ENCODE measurements at regions not wholly inside any gene's neighbourhood (a gene's known extent, or its start where the extent isn't known, plus 50 kb on each side); places are given as distances from the start of the nearest gene placed in this dataset.
"Not testable (repeated sequence)": the region's sequence is repeated elsewhere in the genome, so short reads cannot be mapped to it uniquely, and the experiment has no call there.

- H3K27me3 Mint-ChIP-seq (ENCODE audit: low read depth), result no peaks in the 10 kb centered on the region
- DNase-seq (no peak), ATAC-seq (replicated peaks in 1 of 2) (no peak)
- peak overlapping the region; percentile 81 for H3K27ac Mint-ChIP-seq
- no peaks in the 10 kb centered on the region for H3K9me3 Mint-ChIP-seq
- H3K4me1 Mint-ChIP-seq (ENCODE audit: low read depth), result no peaks in the 10 kb centered on the region
- no peak overlapping the region for H3K4me3 Mint-ChIP-seq
- no peaks in the 10 kb centered on the region for H3K36me3 Mint-ChIP-seq (ENCODE audit: insufficient read depth in 2 of 2)
Measured at GRCh38 chr5:178063277-178063676, 50.1 kb upstream of the N4BP3 start.

GRCh38 chr5:178058321-178059012 lies 54.9 kb upstream of the N4BP3 start:
- Mint-ChIP-seq H3K4me1 (ENCODE audit: low read depth) (no peaks in the 10 kb centered on the region), H3K27me3 (ENCODE audit: low read depth) (no peaks in the 10 kb centered on the region), H3K4me3 (no peak overlapping the region), H3K27ac (no peak overlapping the region), H3K36me3 (ENCODE audit: insufficient read depth in 2 of 2) (no peaks in the 10 kb centered on the region), H3K9me3 (no peaks in the 10 kb centered on the region)
- ATAC-seq (replicated peaks in 1 of 2) (no peak), DNase-seq (no peak)

GRCh38 chr5:178057839-178058238 lies 55.5 kb upstream of the N4BP3 start:
- H3K9me3 Mint-ChIP-seq, result no peaks in the 10 kb centered on the region
- no peak overlapping the region for H3K27ac Mint-ChIP-seq
- ATAC-seq (replicated peaks in 1 of 2), result no peak
- H3K4me1 Mint-ChIP-seq (ENCODE audit: low read depth), result no peaks in the 10 kb centered on the region
- no peaks in the 10 kb centered on the region for H3K36me3 Mint-ChIP-seq (ENCODE audit: insufficient read depth in 2 of 2)
- H3K27me3 Mint-ChIP-seq (ENCODE audit: low read depth), result no peaks in the 10 kb centered on the region
- DNase-seq, result no peak
- H3K4me3 Mint-ChIP-seq, result no peak overlapping the region

GRCh38 chr5:178056935-178057334 lies 56.4 kb upstream of the N4BP3 start:
- Mint-ChIP-seq H3K27me3 (ENCODE audit: low read depth) (no peaks in the 10 kb centered on the region), H3K9me3 (no peaks in the 10 kb centered on the region), H3K4me1 (ENCODE audit: low read depth) (no peaks in the 10 kb centered on the region), H3K27ac (no peak overlapping the region), H3K36me3 (ENCODE audit: insufficient read depth in 2 of 2) (no peaks in the 10 kb centered on the region), H3K4me3 (no peak overlapping the region)
- ATAC-seq (replicated peaks in 1 of 2), result no peak
- no peak for DNase-seq

- not testable (repeated sequence) for H3K27ac Mint-ChIP-seq; ATAC-seq (replicated peaks in 1 of 2); H3K9me3 Mint-ChIP-seq; H3K36me3 Mint-ChIP-seq (ENCODE audit: insufficient read depth in 2 of 2); DNase-seq; H3K4me3 Mint-ChIP-seq; H3K27me3 Mint-ChIP-seq (ENCODE audit: low read depth); H3K4me1 Mint-ChIP-seq (ENCODE audit: low read depth)
Measured at GRCh38 chr5:178055536-178055935, 57.8 kb upstream of the N4BP3 start.

DNA sequence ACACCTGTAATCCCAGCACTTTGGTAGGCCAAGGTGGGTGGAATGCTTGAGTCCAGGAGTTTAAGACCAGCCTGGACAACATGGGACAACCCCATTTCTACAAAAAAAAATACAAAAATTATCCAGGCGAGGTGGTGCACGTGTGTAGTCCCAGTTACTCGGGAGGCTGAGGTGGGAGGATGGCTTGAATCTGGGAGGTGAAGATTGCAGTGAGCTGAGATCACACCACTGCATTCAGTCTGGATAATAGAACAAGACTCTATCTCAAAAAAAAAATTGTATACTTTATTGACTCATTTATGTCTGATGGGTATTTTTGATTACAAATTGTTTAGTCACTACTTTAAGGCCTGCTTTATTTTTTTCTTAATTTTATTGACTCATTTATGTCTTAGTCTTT lies 56.0 kb upstream of the PROP1 start:
- not testable (repeated sequence) for ATAC-seq (replicated peaks in 1 of 2); H3K27ac Mint-ChIP-seq; DNase-seq; H3K36me3 Mint-ChIP-seq (ENCODE audit: insufficient read depth in 2 of 2); H3K27me3 Mint-ChIP-seq (ENCODE audit: low read depth); H3K4me1 Mint-ChIP-seq (ENCODE audit: low read depth); H3K9me3 Mint-ChIP-seq; H3K4me3 Mint-ChIP-seq

GRCh38 chr5:178050873-178051272 lies 54.8 kb upstream of the PROP1 start:
- H3K4me3 Mint-ChIP-seq; ATAC-seq (replicated peaks in 1 of 2); DNase-seq; H3K27me3 Mint-ChIP-seq (ENCODE audit: low read depth); H3K36me3 Mint-ChIP-seq (ENCODE audit: insufficient read depth in 2 of 2); H3K27ac Mint-ChIP-seq; H3K4me1 Mint-ChIP-seq (ENCODE audit: low read depth); H3K9me3 Mint-ChIP-seq: not testable (repeated sequence)

DNA sequence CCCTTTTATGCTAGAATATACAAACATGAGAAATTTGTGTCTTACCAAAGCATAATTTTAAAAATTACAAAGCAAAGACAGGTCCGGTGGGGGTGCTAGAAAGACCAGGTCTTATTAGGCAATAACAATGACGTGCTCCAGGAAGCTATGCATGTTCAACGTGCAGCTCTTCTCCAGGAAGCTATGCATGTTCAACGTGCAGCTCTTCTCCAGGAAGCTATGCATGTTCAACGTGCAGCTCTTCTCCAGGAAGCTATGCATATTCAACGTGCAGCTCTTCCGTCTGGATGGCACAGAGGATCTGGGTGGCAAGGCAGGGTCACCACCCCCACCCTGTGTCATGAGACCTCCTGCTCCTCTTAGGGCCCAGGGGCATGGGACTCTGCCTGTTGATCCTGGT lies 51.9 kb upstream of the PROP1 start:
- not testable (repeated sequence) for H3K9me3 Mint-ChIP-seq; H3K4me1 Mint-ChIP-seq (ENCODE audit: low read depth); H3K36me3 Mint-ChIP-seq (ENCODE audit: insufficient read depth in 2 of 2); H3K4me3 Mint-ChIP-seq; DNase-seq; H3K27me3 Mint-ChIP-seq (ENCODE audit: low read depth); H3K27ac Mint-ChIP-seq; ATAC-seq (replicated peaks in 1 of 2)

DNA sequence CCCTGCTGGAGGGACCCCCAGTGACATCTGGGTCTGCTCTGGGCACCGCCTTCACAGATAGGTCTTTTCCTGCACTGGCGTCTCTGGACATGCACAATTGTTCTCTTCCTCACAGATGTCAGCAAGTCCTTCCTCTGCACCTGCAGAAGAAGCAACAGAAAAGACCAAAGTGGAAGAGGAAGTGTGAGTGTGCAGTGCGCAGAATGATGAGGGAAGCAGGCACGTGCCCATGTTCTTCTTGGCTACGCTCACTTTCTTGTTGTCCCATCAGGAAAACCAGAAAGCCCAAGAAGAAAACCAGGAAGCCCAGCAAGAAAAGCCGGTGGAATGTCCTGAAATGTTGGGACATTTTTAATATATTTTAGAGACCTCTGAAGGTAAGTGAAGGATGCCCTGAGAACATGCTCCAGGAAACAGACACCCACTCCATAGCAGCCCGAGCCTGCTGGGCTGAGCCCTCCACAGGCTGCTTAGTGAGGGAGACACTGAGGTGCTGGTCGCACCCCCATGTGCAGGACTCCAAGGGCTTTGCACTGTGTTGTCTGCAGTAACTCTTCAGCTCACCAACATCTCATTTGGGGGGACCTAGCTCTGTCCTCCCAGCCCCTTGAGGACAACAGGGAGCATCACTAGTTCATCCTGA lies 50.8 kb upstream of the PROP1 start:
- H3K27me3 Mint-ChIP-seq (ENCODE audit: low read depth); H3K27ac Mint-ChIP-seq; H3K4me3 Mint-ChIP-seq; H3K36me3 Mint-ChIP-seq (ENCODE audit: insufficient read depth in 2 of 2); DNase-seq; H3K9me3 Mint-ChIP-seq; ATAC-seq (replicated peaks in 1 of 2); H3K4me1 Mint-ChIP-seq (ENCODE audit: low read depth): not testable (repeated sequence)

DNA sequence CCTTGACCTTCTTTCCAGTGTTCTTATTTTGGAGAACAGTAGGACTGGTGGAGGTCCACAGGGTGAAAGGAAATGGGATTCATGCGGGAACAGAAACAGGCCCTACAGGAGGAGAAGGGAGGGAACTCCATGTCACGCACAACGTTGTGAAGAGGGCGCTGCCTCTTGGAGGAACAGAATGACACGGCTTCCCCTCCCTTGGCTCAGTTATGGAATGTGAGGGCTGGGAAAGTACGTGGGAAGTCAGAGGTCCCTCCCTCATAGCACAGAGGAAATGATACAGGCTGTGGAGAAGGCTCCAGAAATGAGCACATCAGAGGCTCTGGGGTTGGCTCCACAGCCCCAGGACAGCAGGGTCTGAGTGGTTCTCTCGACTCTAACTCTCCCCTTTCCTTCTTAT lies 49.9 kb upstream of the PROP1 start:
- H3K9me3 Mint-ChIP-seq; DNase-seq; H3K4me3 Mint-ChIP-seq; H3K4me1 Mint-ChIP-seq (ENCODE audit: low read depth); H3K36me3 Mint-ChIP-seq (ENCODE audit: insufficient read depth in 2 of 2); H3K27ac Mint-ChIP-seq; H3K27me3 Mint-ChIP-seq (ENCODE audit: low read depth); ATAC-seq (replicated peaks in 1 of 2): not testable (repeated sequence)

Measured in activated T-cell treated with anti-CD3 and anti-CD28 coated beads, Interleukin-2, amount 50 U/mL, for 72 hours (primary cell).